GM18511 (cell line): ENCODE measurements at regions not wholly inside any gene's neighbourhood (a gene's known extent, or its start where the extent isn't known, plus 50 kb on each side); places are given as distances from the start of the nearest gene placed in this dataset.
"Not testable (repeated sequence)": the region's sequence is repeated elsewhere in the genome, so short reads cannot be mapped to it uniquely, and the experiment has no call there.

Experiments used
- ATAC-seq: cut with Tn5 transposase; IDR thresholded peaks from one replicate; pipeline ENCODE4 v1.9.1; 2021; ENCODE audit warnings: mild to moderate bottlenecking, moderate library complexity; ENCODE audit not compliant: unreplicated experiment

DNA sequence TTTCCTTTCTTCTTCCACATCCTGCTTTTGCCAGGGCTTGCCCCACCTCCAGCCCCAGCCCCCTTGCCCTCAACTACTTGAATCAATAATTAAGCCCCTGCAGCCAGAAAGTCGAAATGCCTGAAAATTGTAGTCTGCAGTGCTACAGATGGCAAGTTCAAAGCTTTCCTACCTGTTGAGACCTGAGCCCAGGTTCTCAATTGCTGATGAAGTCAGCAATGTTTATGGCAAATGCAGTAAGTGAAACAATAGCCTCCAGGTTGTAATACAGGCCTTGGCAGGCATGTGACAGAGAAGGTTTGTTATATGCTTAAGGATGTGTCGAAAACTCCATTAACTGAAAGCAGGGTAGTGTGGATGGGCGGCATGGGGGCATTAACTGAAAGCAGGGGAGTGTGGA, 181.1 kb upstream of the SESN3 start:
- no peak for ATAC-seq

DNA sequence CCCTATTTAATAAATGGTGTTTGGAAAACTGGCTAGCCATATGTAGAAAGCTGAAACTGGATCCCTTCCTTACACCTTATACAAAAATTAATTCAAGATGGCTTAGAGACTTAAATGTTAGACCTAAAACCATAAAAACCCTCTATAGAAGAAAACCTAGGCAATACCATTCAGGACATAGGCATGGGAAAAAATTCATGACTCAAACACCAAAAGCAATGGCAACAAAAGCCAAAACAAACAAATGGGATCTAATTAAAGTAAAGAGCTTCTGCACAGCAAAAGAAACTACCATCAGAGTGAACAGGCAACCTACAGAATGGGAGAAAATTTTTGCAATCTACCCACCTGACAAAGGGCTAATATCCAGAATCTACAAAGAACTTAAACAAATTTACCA, 179.7 kb upstream of the SESN3 start:
- not testable (repeated sequence) for ATAC-seq

DNA sequence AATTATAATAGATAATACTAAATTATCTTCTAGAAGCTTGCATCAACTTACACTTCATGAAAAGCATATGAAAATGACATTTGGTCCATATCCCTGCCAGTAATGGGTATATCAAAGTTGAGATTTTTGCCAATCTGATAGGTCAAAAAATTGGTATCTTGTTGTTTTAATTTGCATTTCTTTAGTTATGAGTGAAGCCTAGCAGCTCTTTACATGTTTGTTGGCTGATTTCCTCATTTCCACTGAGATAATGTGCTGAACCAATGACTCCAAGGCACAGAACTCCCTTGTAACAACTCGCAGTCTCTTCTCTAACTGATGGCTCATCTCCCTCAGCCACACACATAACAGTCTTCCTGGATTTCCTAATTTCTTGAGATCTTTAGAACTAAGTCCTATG, 175.3 kb upstream of the SESN3 start:
- ATAC-seq = no peak

- ATAC-seq = no peak
These were observed 173.4 kb upstream of the SESN3 start for GRCh38 chr11:95404370-95404769.

DNA sequence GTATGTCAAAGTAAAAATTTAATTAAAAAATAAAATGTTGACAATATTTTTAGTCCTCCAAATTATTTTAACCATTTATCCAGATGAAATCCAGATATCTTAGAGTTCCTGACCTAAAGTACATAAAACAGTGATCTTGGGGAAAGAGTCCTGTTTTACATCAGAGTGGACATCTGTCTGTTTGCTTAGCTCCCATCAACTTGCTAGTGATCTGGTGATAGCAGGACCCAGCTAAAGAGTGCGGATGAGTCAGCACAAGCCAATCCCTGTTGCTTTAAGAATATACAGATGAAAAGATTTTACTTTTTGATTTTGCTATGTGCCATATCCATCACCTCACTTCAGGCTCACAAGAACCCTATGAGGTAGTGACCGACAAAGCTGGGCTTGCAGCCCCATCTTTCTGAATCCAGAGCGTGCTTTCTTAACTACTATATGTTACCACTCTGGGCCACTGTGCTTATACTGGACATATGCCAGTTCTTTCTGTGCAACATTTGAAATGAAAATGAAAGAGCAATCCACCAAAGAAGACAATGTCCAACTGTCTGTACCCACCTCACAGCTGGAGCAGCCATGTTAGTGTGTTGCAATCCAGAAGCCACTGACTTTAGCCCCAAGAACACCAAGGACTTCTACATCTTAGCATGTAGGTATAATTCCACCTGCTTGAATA, 167.6 kb upstream of the SESN3 start:
- no peak for ATAC-seq

- no peak for ATAC-seq
These were observed 161.6 kb upstream of the SESN3 start for GRCh38 chr11:95392644-95393043.

GRCh38 chr11:95389427-95389826, 158.4 kb upstream of the SESN3 start:
- no peak for ATAC-seq

- no peak for ATAC-seq
These were observed 157.1 kb upstream of the SESN3 start for GRCh38 chr11:95388086-95388485.

GRCh38 chr11:95387325-95387724, 156.3 kb upstream of the SESN3 start:
- no peak for ATAC-seq

- ATAC-seq = no peak
These were observed 154.6 kb upstream of the SESN3 start for GRCh38 chr11:95385577-95385976.

GRCh38 chr11:95379479-95379878, 148.5 kb upstream of the SESN3 start:
- ATAC-seq = no peak

GRCh38 chr11:95378789-95379188, 147.8 kb upstream of the SESN3 start:
- no peak for ATAC-seq

DNA sequence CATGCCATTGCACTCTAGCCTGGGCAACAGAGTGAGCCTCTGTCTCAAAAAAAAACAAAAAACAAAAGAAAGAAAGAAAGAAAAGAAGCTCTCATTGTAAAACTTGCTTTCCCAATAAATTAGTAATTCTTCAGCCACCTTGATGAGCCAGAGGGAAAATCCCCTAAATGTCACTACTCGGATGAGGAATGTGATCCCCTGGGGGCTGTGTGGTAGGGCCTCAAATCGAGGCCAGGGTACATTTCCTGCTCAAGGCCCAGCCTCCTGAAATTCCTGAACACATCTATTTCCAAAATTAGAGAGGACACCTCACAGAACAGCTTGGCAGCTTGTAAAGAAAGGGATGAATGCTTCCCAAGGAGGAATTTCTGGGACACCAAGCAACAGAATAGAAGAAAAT, 147.1 kb upstream of the SESN3 start:
- ATAC-seq = no peak

DNA sequence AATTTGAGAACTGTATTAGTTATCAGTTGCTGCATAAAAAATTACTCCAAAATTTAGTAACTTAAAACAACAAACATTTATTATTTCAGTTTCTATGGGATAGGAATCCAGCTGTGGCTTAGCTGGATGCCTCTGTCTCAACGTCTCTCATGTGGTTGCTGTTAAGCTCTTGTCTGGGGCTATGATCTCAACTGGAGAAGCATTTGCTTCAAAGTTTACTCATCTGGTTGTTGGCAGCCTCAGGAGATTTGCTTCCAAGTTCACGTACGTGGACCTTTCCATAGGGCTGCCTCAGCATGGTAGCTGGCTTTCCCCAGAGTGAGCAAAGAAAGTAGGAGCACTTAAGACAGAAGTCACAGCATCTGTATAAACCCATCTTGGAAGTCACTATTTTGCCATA, 144.9 kb upstream of the SESN3 start:
- no peak for ATAC-seq

DNA sequence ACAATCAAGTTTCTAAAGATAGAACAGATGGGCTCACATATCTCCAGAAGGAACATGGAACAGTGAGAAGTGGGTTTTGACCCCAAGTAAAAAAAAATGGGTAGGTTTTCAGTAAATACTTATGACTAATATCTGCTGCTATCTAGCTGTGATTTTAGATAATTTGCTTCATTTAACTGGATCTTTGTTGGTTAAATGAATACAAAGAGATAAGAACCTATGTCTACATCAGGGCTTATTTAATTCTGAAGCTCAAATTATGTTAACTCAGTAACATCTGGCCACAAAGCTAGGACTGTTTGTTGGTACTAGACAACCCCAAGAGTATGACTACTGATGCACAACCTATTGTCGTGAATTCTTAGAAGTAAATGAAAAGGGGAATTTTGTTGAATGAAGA, 144.4 kb upstream of the SESN3 start:
- ATAC-seq = no peak

DNA sequence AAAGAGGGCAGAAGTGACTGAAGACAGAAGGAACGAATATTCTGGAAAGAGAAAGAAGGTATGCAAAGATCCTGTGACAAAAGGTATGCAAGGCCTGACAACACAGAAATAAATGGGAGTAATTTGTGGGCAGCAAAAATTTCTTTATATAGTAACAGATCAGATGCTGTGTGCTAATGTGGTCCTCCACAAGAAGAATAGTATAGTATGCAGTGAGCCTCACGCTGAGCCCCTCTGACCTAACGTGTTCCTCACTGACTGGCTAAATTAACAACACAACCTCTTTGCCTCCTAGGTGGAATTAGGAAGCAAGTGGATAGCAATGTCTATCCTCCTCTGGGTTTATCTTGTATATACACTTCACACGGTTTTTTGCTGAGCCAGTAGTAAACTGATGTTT, 143.1 kb upstream of the SESN3 start:
- no peak for ATAC-seq

- ATAC-seq = no peak
These were observed 142.2 kb upstream of the SESN3 start for GRCh38 chr11:95373241-95373640.

GRCh38 chr11:95372097-95372656, 141.2 kb upstream of the SESN3 start:
- no peak for ATAC-seq

DNA sequence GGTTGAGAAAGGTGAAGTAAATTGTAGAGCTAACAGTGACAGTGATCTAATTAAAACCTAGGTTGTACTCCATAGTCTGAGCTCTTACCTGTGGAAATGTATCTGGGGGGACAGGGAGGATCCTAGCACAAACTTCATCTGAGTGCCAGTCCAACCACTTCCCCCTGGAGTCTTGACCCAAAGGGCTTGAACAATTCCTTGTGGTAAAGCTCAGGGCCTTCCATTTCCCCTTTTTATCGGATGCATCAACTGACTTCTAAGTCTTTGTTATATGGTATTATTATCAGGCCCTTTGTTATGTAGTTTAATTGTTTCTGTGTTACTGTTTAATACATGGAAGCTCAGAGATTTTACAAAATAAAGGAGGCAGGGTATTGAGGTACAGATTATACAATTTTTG, 140.2 kb upstream of the SESN3 start:
- no peak for ATAC-seq

DNA sequence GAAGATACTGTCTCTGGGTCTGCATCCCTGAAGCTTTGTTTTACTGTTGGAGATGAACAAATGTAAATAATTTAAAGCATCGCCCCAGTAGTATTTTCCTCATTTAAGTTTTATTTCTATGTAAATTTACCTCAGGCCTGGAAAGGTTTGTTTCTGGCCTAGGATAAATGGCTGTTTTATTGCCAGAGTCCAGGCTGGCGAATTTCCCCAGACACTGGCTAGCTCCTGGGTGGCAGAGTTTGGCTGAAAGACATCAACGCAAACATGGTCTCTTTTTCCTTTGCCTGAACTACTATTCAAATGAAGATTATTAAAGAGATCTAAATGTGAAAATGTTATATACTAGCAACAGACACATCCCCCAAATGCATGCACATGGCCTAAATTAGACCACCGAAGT, 136.7 kb upstream of the SESN3 start:
- no peak for ATAC-seq

GRCh38 chr11:95365348-95365747, 134.3 kb upstream of the SESN3 start:
- ATAC-seq = no peak

DNA sequence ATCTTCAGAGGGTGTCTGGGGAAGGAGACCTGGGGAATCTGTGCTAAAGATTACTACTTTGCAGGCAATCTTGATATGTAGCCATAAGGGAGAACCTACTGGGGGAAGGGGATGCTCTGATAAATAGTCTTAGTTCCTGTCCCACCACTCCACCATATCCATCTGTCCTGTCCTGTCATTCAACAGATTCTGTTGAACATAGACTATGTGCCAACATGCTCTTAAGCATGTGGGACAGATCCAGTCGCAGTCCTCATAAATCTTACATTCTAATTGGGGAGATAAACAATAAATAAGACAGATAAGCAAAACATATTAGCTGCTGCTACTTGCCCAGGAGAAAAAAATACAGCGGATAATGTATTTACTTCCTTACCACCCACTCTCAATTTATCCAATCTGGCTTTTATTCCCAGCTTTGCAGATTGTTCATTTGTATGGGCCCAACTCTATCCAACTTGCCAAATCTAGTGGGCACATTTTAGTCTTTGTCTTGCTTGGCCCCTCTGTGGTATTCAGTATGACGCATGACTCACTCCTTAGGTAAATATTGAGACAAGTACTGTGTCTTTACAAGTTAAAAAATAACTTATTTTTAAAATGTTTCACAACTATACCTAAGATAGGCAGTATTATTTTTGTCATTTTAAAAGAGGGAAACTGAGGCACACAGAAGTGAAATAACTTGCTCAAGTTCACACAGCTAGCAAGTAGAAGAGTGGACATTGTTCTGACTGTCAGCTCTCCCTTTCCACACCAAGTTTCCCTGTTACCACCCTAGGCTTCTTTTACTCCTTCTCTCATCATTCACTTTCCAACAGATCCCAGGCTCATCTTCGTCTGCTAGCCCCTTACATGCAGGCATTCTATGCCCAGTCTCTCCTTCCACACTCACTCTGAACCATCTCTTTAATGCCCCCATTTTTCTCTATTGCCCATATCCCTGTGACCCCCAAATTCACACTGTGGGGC, 133.6 kb upstream of the SESN3 start:
- ATAC-seq = no peak
